HG03135 (cell line): ENCODE measurements at regions not wholly inside any gene's neighbourhood (a gene's known extent, or its start where the extent isn't known, plus 50 kb on each side); places are given as distances from the start of the nearest gene placed in this dataset.

Source experiments
- ATAC-seq: cut with Tn5 transposase; IDR thresholded peaks from one replicate; pipeline ENCODE4 v1.9.1; 2021; ENCODE audit warnings: mild to moderate bottlenecking, moderate library complexity; ENCODE audit not compliant: unreplicated experiment

DNA sequence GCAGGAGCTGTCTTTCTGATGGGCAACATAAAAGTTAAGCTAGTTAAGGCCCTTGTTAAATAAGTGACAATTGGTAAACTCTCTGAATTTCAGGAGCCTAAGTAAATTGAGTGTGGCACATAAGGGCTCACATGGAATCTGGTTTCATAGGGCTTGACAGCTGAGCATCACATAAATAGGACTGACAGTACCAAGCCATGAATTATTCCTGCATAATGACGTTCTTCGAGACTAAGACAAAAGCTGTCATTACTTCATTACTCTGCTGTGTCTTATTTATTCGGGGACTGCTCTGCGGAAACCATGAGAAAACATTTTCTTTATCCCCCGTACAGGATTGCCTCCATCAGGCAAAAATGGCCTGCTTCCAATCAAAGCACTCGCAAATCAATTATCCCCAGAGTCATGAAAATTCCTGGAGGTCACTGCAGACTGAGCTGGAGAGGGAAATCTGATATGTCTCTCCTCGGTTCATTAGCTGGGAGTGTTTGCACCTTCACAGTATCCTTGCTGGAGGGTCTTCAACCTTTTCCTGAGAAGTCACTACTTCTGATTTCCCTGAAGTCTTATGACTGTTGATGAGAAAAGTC lies 311.4 kb downstream of the CDH26 start:
- ATAC-seq, result no peak

DNA sequence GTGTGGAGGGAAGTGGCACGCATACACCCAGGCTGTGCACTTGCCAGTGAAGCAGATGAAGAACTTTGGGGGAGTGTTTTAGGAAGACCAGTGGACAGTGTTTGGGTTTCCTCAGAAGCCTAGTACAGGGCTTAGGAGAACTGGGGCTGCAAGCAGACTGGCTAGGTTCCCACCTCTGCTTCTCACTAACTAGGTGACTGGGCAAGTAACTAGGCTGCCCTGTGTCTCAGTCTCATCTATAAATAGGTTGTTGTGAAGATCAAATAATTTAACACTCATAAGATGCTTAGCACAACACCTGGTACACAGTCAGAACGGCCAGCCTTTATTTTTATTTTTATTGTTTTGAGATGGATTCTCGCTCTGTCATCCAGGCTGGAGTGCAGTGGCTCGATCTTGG lies 312.1 kb downstream of the CDH26 start:
- no peak for ATAC-seq

DNA sequence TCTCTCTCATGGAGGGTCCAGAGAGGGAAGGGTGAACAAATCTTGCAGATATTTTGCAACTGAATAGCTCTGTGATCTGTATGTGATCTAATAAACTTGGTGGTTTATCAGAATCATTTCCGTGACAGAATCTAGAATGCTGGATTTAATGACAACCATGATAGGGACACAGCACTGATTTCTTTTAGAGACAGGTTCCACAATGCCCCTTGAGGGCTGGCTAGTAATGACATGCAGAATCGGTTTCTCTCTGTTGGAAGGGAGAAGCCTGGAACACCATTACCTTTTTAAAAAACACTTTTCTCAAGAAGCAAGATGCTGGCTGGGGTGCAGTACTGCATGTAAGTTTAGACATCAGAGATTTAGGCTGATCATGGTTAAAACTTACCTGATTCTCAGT lies 313.4 kb downstream of the CDH26 start:
- no peak for ATAC-seq

DNA sequence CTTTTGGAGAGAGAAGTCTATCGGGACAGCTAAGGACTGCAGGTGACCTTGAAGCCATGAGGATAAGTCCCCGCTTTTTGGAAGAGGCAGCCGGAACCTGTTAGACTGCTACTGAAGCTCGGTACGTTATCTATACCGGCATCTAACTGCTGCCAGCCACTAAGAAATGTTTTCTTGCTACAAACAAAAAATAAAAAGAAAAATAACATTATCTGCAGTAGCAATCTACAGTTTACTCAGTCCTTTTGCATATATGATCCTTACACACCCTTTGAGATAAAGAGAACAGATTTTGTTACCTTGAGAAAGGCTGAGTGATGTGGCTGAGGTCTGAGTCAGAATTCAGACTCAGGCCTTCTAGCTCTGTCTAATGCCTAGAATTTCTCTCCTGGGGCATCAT lies 314.6 kb downstream of the CDH26 start:
- ATAC-seq, result no peak

DNA sequence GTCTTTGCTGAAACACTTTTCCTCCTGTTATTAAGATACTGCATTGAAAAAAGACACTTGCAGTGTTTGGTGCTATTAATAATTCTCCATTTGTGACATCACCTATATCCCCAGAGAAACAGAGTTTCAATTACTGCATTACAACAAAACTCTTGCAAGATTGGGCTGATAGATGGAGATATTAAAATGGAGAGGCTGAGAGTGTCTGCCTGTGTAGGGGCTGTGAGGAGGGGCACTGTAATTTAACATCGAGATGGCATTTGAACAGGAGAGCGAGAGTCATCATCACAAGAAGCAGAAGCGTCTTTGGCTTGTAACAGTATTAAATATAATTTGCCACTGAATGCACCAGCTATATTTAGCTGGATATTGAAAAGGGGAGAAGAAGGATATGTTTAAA lies 316.5 kb downstream of the CDH26 start:
- no peak for ATAC-seq

DNA sequence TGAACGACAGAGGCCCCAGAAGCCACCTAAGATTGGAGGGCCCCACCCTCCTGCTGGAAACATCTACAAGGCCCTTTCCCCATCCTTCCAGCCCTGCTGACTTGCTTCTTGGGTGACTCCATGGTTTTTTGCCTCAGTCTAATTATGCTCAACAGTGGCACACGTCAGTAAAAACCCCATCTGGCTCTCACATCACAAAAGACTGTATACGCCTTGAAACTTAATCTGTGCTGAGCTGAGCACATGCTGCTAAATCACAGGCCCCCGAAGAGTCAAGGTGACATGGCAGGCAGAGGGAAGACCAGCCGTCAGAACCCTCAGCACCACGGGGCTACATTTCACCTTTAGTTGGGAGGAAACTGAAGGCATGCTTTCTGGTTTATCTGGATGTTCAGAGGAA lies 323.1 kb downstream of the CDH26 start:
- ATAC-seq, result no peak

DNA sequence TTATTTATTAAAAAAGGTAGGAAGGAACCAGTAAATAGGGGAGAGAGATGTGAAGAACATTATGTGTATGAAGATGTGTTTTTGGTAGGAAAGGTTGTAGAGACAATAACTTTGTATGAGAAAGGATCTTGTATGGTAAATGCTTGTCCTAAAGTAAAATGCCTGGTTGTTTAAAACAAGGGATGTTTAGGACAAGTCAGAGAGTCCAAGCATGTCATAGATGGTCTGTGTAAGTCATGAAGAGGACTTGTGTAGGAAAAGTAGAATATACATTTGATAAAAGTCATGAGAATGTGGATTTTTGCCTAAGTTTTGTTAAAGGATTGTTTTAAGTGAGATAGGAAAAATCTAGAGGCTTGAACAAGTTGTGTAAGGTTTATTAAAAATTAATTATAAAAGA lies 325.1 kb downstream of the CDH26 start:
- ATAC-seq, result no peak

DNA sequence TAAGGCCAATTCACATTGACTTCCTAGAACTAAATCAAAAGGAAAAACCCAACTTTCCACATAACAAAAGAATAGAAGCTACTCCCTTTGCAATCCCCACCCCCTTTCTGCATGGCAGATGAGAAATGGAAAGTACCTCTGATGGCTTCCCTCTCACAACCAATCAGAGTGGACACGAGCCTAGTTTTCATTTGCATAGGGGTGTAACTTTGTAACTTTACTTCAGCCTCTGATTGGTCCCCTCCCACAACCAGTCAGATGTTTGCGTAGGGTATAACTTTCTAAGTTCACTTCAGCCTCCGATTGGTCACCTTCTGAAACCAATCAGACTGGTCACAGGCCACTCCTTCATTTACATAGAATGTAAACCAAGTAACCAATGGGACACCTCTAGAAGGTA lies 328.5 kb downstream of the CDH26 start:
- no peak for ATAC-seq

DNA sequence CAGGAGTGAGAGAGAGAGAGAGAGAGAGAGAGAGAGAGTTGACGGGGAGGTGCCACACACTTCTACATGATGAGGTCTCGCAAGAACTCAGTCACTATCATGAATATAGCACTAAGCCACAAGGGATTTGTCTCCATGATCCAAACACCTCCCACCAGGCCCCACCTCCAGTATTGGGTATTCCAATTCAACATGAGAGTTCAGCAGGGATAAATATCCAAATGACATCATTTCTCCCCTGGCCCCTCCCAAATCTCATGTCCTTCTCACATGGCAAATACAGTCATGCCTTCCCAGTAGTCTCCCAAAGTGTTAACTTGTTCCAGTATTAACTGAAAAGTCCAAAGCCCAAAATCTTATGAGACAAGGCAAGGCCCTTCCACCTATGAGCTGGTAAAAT lies 330.7 kb downstream of the CDH26 start:
- no peak for ATAC-seq

DNA sequence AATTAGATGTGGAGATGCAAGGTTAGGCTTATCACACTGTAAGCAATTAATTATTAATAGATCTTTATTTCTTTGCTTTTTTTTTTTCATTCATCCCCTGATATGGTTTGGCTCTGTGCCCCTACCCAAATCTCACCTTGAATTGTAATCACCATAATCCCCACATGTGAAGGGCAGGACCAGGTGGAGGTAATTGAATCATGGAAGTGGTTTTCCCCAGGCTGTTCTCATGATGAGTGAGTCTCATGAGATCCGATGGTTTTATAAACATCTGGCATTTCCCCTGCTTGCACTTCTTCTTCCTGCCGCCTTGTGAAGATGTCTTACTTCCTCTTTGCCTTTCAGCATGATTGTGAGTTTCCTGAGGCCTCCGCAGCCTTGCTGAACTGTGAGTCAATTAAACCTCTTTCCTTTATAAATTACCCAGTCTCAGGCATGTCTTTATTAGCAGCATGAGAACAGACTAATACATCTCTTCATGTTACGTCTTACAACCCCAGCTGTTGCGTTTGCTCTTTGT lies 333.8 kb downstream of the CDH26 start:
- ATAC-seq, result no peak

- ATAC-seq, result no peak
Observed at GRCh38 chr20:60294632-60295031, 336.4 kb downstream of the CDH26 start.

DNA sequence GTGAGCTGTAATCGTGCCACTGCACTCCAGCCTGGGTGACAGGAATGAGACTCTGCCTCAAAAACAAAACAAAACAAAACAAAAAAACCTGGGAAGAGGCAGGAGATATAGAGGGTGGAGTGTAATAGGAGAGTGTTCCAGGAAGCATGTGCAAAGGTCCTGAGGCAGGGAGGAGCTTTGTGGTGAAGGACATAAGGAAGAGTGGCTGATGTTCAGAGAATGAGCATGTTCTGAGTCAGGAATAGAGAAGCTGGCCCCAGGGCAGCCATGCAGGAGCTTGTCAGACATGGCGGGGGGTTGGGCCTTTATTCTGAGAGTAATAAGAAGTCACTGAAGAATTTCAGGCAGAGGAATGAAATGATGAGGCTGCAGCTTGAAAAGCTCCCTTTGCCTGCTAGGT lies 337.0 kb downstream of the CDH26 start:
- ATAC-seq, result no peak

DNA sequence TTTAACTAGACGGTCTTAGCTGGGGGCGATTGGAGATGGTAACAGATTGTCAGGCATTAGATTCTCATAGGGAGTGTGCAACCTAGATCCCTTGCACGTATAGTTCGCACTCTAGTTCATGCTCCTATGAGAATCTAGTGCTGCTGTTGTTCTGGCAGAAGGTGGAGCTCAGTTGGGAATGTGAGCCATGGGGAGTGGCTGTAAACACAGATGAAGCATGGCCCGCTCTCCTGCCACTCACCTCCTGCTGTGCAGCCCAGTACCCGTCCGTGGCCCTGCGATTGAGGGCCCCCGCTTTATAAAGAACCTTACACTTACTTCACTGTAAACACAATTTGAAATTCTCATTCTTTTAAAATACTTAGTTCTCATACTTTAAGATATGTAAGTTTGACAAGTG lies 339.4 kb downstream of the CDH26 start:
- no peak for ATAC-seq

GRCh38 chr20:60298647-60299046 lies 340.4 kb downstream of the CDH26 start:
- no peak for ATAC-seq

DNA sequence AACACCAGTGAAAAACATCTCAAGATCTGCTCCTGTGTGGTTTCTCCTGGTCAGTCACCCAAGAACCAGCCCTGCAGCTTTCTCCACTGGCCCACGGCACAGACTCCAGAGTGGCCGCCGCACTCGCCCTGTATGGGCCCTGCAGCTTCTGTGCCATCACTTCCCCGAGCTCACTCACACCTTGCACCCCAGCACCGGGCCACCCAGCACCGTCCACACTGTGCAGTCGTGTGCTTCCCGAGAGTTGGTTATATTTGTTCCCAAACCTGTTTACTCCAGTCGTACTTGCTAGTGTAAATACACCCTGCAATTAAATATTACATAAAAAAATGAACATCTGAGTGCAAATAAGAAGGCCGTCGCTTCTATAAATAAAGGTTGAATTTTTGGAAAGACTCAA lies 341.7 kb downstream of the CDH26 start:
- ATAC-seq, result no peak

- ATAC-seq, result no peak
Observed at GRCh38 chr20:60300374-60300773, 342.2 kb downstream of the CDH26 start.

GRCh38 chr20:60302875-60303274 lies 344.7 kb downstream of the CDH26 start:
- no peak for ATAC-seq

DNA sequence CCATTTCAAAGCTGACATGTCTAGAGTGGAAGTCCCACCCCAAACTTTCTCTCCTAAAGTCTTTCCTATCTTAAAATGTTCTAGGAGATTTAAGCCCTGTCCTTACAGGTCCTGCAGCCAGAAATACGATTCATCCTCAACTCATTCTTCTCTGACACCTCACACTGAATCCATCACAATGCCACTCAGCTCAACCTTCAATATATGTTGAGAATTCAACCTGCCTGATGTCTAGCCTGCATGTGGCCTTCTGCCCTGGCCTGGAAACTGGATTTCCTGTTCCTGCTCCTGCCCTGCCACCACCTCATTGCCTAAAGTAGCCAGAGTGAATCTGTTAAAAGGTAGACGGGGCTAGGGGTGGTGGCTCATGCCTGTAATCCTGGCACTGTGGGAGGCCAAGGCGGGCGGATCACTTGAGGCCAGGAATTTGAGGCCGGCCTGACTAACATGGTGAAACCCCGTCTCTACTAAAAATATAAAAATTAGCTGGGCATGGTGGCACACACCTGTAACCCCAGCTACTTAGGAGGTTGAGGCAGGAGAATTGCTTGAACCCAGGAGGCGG lies 345.9 kb downstream of the CDH26 start:
- ATAC-seq, result no peak

DNA sequence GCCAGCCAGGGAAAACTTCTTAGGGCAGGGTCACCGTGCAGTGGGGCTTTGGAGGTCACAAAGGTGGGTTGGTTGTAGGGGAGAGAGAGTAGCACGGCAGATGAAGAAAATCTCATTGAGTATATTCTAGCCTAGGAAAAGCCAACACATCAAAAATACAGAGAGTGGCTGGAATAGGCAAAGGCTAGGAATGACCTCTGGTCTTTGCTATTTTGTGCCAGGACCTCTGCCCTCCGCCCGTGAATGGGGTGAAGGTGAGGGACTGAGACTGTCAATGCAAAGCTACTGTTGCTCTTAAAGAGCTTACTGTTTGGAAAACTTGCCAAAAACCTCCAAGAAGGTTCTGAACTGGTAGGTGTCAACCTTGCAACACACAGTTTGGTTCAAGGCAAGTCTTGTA lies 346.7 kb downstream of the CDH26 start:
- no peak for ATAC-seq

GRCh38 chr20:60306105-60306504 lies 347.9 kb downstream of the CDH26 start:
- no peak for ATAC-seq

DNA sequence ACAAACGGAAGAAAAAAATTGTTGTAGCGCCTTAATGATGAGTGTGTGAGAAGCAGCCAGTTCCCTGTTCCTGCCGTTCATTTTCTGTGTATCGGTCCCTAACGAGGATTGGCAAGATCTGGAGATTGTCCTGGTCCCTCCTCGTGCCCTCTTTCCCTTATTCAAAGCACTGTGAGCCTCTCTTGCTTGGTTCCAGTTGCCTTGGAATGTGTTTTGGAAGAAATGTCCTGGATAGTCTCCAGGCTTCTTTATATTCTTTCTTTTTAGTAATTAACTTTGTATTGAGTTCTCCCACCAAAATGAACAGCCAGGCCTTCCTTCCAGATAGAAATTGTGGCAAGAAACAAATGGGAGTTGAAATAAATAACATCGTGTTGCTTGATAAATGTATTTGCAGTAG lies 348.3 kb downstream of the CDH26 start:
- no peak for ATAC-seq

DNA sequence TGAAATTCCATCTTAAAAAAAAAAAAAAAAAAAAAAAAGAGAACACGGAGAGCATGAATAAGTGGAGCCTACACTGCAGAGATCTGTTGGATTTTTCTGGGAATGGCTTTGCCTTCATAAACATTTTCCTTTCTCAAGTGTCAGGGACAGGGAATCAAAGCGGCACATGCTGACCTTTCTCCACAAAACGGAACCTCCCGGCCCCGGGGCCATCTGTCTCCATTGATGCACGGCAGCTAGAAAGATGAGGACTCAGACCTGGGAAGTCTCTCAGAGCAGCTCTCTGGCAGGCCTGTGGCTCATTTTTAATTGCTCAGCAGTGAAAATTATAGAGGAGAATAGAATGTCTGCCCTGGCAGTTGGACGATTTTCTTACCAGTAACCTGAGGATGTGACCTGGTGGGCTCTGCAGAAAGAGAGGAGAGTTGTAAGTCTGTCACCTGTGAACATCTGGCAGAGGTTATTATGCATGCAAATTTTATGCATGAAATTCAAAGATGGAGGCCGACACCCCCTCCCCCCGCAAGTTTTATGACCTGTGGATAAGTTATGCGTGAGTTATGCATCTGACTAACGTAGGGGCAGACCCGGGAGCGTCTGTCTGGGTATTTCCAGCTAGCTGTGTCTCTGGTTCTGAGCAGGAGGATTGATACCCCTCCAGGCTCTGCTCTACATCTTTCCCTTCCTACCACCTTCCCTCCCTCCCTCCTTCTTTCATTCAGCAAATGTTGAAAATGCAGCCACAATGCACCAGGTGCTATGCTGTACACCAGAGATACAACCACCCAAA lies 352.5 kb downstream of the CDH26 start:
- ATAC-seq, result no peak
